ENCODE measurements at regions not wholly inside any gene's neighbourhood (a gene's known extent, or its start where the extent isn't known, plus 50 kb on each side); places are given as distances from the start of the nearest gene placed in this dataset.
"Not testable (repeated sequence)": the region's sequence is repeated elsewhere in the genome, so short reads cannot be mapped to it uniquely, and the experiment has no call there.

DNA sequence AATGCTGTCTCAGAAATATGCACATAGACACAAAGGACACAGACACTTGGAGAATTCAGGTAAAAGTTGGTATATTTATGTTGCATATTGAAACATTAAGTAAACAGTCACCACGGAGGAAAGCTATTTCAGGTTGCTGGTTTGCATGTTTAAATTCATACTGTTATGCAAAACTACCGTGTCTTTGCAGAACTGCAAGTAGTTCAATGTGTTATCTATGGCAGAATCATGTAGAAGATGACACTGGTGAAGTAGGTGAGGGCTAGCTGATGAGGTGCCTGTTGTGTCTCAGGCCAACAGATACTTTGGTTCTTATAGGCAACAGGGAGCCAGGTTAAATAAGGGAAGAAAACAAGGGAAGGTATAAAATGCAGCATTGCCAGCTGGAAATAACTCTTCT, 511.3 kb downstream of the DIPK2A start:
- Histone ChIP-seq H3K36me3 (ENCODE audit: control insufficient read depth, insufficient read depth, low read length) (no peaks in the 10 kb centered on the region), H3K27me3 (ENCODE audit: control insufficient read depth, insufficient read depth, low read length) (no peaks in the 10 kb centered on the region), H3K4me3 (ENCODE audit: low read depth, low read length) (no peak overlapping the region)
- TF ChIP-seq, protein P1, sequence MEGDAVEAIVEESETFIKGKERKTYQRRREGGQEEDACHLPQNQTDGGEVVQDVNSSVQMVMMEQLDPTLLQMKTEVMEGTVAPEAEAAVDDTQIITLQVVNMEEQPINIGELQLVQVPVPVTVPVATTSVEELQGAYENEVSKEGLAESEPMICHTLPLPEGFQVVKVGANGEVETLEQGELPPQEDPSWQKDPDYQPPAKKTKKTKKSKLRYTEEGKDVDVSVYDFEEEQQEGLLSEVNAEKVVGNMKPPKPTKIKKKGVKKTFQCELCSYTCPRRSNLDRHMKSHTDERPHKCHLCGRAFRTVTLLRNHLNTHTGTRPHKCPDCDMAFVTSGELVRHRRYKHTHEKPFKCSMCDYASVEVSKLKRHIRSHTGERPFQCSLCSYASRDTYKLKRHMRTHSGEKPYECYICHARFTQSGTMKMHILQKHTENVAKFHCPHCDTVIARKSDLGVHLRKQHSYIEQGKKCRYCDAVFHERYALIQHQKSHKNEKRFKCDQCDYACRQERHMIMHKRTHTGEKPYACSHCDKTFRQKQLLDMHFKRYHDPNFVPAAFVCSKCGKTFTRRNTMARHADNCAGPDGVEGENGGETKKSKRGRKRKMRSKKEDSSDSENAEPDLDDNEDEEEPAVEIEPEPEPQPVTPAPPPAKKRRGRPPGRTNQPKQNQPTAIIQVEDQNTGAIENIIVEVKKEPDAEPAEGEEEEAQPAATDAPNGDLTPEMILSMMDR (IDR thresholded peaks at IDR 0.05; ENCODE audit: insufficient read depth, low read length, severe bottlenecking): no peak
- DNase-seq (ENCODE audit: low read depth) (no peak), FAIRE-seq (no peak)

DNA sequence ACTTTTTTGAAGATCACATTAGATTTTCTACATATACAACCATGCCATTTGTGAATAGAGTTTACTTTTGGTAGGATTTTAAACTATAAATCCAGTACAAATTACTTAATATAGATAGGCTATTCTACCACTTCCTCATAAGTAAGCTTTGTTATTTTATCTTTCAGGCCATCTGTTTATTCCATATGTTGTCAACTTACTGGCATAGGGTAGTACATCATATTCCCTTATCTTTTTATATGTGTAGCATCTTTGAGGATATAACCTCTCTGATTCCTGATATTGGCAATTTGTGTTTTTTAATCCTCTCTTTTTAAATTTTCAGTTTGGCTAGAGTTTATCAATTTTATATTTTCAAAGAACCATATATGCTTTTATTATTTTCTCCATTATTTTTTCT, 515.4 kb downstream of the DIPK2A start:
- FAIRE-seq (no peak), DNase-seq (ENCODE audit: low read depth) (no peak)
- TF ChIP-seq, protein P1 (IDR thresholded peaks at IDR 0.05; ENCODE audit: insufficient read depth, low read length, severe bottlenecking): no peak
- Histone ChIP-seq H3K36me3 (ENCODE audit: control insufficient read depth, insufficient read depth, low read length) (no peaks in the 10 kb centered on the region), H3K27me3 (ENCODE audit: control insufficient read depth, insufficient read depth, low read length) (no peaks in the 10 kb centered on the region), H3K4me3 (ENCODE audit: low read depth, low read length) (no peak overlapping the region)

DNA sequence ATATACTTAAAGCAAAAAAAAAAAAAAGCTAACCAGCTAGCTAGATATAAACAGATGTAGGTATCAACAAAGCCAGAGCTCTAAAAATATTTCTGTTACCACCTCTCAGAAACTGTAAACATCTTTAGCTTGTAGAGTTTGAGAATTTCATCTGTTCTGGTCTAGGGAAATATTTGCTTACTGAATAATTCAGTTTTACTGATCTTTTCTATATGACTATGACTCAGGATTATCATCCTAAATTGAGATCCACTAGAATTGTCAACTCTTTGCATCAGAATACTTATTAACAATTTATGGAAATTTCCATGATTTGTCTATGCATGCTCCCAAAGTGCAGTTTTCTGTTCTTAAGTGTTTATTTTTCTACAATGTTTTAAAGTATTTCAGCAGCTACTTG, 517.3 kb downstream of the DIPK2A start:
- TF ChIP-seq, protein P1 (IDR thresholded peaks at IDR 0.05; ENCODE audit: insufficient read depth, low read length, severe bottlenecking): no peak
- Histone ChIP-seq H3K4me3 (ENCODE audit: low read depth, low read length) (no peak overlapping the region), H3K27me3 (ENCODE audit: control insufficient read depth, insufficient read depth, low read length) (no peaks in the 10 kb centered on the region), H3K36me3 (ENCODE audit: control insufficient read depth, insufficient read depth, low read length) (no peaks in the 10 kb centered on the region)
- FAIRE-seq: no peak
- DNase-seq (ENCODE audit: low read depth): no peak

DNA sequence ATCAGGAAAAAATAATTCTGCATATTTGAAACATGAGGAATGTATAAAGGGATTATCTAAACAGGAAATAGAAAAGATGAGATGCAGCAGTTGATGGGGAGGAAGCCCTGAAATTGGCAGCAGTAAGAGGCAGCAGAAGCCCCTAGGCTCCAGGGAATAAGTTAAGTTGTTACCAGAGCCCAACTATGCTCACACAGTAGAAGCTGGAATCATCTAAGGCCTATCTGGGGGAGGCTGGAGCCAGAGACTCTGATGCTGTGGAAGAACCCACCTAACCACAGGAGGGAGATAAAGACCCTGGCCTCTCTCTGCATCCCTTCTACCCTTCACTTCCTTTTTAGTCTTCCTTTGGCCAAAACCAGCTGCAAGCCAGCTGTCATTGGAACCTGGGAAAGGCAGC, 519.7 kb downstream of the DIPK2A start:
- H3K4me3 ChIP-seq (ENCODE audit: low read depth, low read length): no peak overlapping the region

DNA sequence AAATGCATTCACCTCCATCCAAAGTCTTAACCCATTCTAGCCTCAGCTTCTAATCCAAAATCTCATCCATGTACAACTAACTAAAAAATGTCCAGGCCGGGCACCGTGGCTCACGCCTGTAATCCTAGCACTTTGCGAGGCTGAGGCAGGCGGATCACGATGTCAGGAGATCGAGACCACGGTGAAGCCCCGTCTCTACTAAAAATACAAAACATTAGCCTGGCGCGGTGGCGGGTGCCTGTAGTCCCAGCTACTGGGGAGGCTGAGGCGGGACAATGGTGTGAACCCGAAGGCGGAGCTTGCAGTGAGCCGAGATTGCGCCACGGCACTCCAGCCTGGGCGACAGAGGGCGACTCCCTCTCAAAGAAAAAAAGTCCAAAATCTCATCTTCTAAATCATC, 523.0 kb downstream of the DIPK2A start:
- H3K27me3 ChIP-seq (ENCODE audit: control insufficient read depth, insufficient read depth, low read length); FAIRE-seq; H3K36me3 ChIP-seq (ENCODE audit: control insufficient read depth, insufficient read depth, low read length); DNase-seq (ENCODE audit: low read depth); H3K4me3 ChIP-seq (ENCODE audit: low read depth, low read length): not testable (repeated sequence)

More for the DNA sequence above, 519.7 kb downstream of the DIPK2A start:
- Histone ChIP-seq H3K36me3 (ENCODE audit: control insufficient read depth, insufficient read depth, low read length) (no peaks in the 10 kb centered on the region), H3K27me3 (ENCODE audit: control insufficient read depth, insufficient read depth, low read length) (no peaks in the 10 kb centered on the region)
- FAIRE-seq (no peak), DNase-seq (ENCODE audit: low read depth) (no peak)
- TF ChIP-seq, protein P1 (IDR thresholded peaks at IDR 0.05; ENCODE audit: insufficient read depth, low read length, severe bottlenecking): no peak

DNA sequence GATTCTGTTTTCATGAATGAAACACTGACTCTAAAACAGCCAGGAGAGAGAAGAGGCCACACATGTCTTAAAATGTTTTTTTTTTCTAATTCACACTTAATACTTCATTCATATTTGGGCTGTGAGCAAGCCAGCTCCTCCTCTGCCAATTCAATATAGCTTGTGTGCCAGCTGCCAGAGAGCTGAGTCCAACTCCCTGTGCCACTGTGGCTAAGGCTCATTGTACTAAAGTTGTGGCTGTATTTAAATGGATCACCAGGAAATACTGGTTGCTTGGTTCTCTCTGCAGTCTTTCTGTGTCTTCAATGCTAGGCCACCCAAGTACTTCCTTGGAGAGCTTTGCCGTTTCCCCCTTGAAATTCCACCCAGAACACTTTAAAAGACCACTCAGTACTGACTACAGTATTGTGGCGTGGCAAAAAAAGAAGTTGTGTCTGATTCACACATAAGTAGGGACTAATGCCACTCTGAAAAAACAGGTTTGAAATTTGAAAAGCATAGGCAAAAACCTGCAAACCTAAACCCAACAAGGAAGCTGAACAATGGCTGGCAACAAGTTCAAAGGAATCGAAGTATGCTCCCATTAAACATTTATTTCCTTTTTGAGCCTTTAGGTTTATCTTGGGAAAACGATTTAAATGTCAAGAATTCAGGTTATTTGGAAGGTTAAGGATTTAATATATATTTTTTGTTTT, 524.7 kb downstream of the DIPK2A start:
- TF ChIP-seq, protein P1 (IDR thresholded peaks at IDR 0.05; ENCODE audit: insufficient read depth, low read length, severe bottlenecking): no peak
- Histone ChIP-seq H3K4me3 (ENCODE audit: low read depth, low read length) (no peak overlapping the region), H3K36me3 (ENCODE audit: control insufficient read depth, insufficient read depth, low read length) (no peaks in the 10 kb centered on the region), H3K27me3 (ENCODE audit: control insufficient read depth, insufficient read depth, low read length) (no peaks in the 10 kb centered on the region)
- DNase-seq (ENCODE audit: low read depth) (no peak), FAIRE-seq (no peak)
